H9 (cell line): ENCODE measurements at regions not wholly inside any gene's neighbourhood (a gene's known extent, or its start where the extent isn't known, plus 50 kb on each side); places are given as distances from the start of the nearest gene placed in this dataset.

Source experiments
- DNase-seq: peaks from one replicate; pipeline ENCODE4 v3.0.0-alpha.2; 2017
- H2AFZ ChIP-seq: one replicate; pipeline ENCODE4 v1.6.1; 2013; ENCODE audit warnings: mild to moderate bottlenecking, low read length, control low read depth, moderate library complexity
- H2AK5ac ChIP-seq: 2 replicates; pipeline ENCODE4 v1.6.1; 2013; ENCODE audit warnings: low read length, control low read depth, mixed read lengths; ENCODE audit not compliant: insufficient read length
- H2BK120ac ChIP-seq: one replicate; pipeline ENCODE4 v1.6.1; 2013; ENCODE audit warnings: low read depth, mild to moderate bottlenecking, low read length, control low read depth, inconsistent platforms; ENCODE audit not compliant: poor library complexity, severe bottlenecking
- H2BK12ac ChIP-seq: 2 replicates; pipeline ENCODE4 v1.6.1; 2013; ENCODE audit warnings: low read length, control low read depth, mixed read lengths, low read depth; ENCODE audit not compliant: insufficient read length
- H2BK15ac ChIP-seq: 2 replicates; pipeline ENCODE4 v1.6.1; 2013; ENCODE audit warnings: low read depth, low read length, control low read depth
- H2BK20ac ChIP-seq: one replicate; pipeline ENCODE4 v1.6.1; 2013; ENCODE audit warnings: low read depth, mild to moderate bottlenecking, low read length, control low read depth, inconsistent platforms; ENCODE audit not compliant: poor library complexity, severe bottlenecking
- H2BK5ac ChIP-seq: 2 replicates; pipeline ENCODE4 v1.6.1; 2013; ENCODE audit warnings: low read length, control low read depth, mixed read lengths; ENCODE audit not compliant: insufficient read length
- H3K14ac ChIP-seq: 2 replicates; pipeline ENCODE4 v1.6.1; 2013; ENCODE audit warnings: low read length, control low read depth; ENCODE audit not compliant: insufficient read depth
- H3K18ac ChIP-seq: 2 replicates; pipeline ENCODE4 v1.6.1; 2013; ENCODE audit warnings: low read depth, mild to moderate bottlenecking, mixed read lengths, low read length, control low read depth; ENCODE audit not compliant: insufficient read length
- H3K23ac ChIP-seq: 2 replicates; pipeline ENCODE4 v1.6.1; 2013; ENCODE audit warnings: low read length, control low read depth, mixed read lengths, low read depth; ENCODE audit not compliant: insufficient read length
- H3K23me2 ChIP-seq: 2 replicates; pipeline ENCODE4 v1.6.1; 2013; ENCODE audit warnings: low read depth, mild to moderate bottlenecking, mixed read lengths, low read length, control low read depth; ENCODE audit not compliant: insufficient read length, poor library complexity, severe bottlenecking
- H3K27ac ChIP-seq: 2 replicates; pipeline ENCODE4 v1.5.1; 2013; ENCODE audit warnings: low read length, control low read depth, mixed read lengths, low read depth; ENCODE audit not compliant: insufficient read length
- H3K27me3 ChIP-seq: 2 replicates; pipeline ENCODE4 v1.6.1; 2013; ENCODE audit warnings: low read length, control low read depth, inconsistent platforms; ENCODE audit not compliant: insufficient read depth
- H3K4ac ChIP-seq: 2 replicates; pipeline ENCODE4 v1.6.1; 2013; ENCODE audit warnings: low read depth, mild to moderate bottlenecking, control low read depth, inconsistent platforms, low read length, moderate library complexity
- H3K4me1 ChIP-seq: 2 replicates; pipeline ENCODE4 v1.6.1; 2013; ENCODE audit warnings: low read length, control low read depth, inconsistent platforms; ENCODE audit not compliant: insufficient read depth
- H3K4me2 ChIP-seq: 2 replicates; pipeline ENCODE4 v1.6.1; 2013; ENCODE audit warnings: low read length, control low read depth, mixed read lengths; ENCODE audit not compliant: insufficient read length, insufficient read depth
- H3K56ac ChIP-seq: 2 replicates; pipeline ENCODE4 v1.6.1; 2013; ENCODE audit warnings: low read depth, mild to moderate bottlenecking, mixed read lengths, low read length, control low read depth; ENCODE audit not compliant: insufficient read length
- H3K79me1 ChIP-seq: 2 replicates; pipeline ENCODE4 v1.6.1; 2013; ENCODE audit warnings: low read depth, mild to moderate bottlenecking, moderate library complexity, low read length, control low read depth, inconsistent platforms; ENCODE audit not compliant: insufficient read depth, poor library complexity, severe bottlenecking
- H3K79me2 ChIP-seq: 2 replicates; pipeline ENCODE4 v1.6.1; 2013; ENCODE audit warnings: low read length, control low read depth, inconsistent platforms; ENCODE audit not compliant: insufficient read depth
- H3K9ac ChIP-seq: 2 replicates; pipeline ENCODE4 v1.6.1; 2013; ENCODE audit warnings: low read length, control low read depth, mixed read lengths; ENCODE audit not compliant: insufficient read length; ENCODE audit errors: extremely low read depth
- H3K9me3 ChIP-seq: one replicate; pipeline ENCODE4 v1.6.1; 2013; ENCODE audit warnings: low read depth, low read length, inconsistent platforms; ENCODE audit not compliant: control insufficient read depth
- H3T11ph ChIP-seq: one replicate; pipeline ENCODE4 v1.6.1; 2013; ENCODE audit warnings: mild to moderate bottlenecking, low read length, control low read depth, inconsistent platforms
- H4K20me1 ChIP-seq: one replicate; pipeline ENCODE4 v1.6.1; 2013; ENCODE audit not compliant: control insufficient read depth, insufficient read length, insufficient read depth
- H4K5ac ChIP-seq: 2 replicates; pipeline ENCODE4 v1.6.1; 2013; ENCODE audit warnings: low read depth, mild to moderate bottlenecking, mixed read lengths, low read length, control low read depth; ENCODE audit not compliant: insufficient read length
- H4K8ac ChIP-seq: replicated peaks from 2 replicates; pipeline ENCODE4 v1.6.1; 2013; ENCODE audit warnings: low read length, control low read depth, mixed read lengths, low read depth; ENCODE audit not compliant: insufficient read length
- H4K91ac ChIP-seq: 2 replicates; pipeline ENCODE4 v1.6.1; 2013; ENCODE audit warnings: low read depth, mild to moderate bottlenecking, moderate library complexity, mixed read lengths, low read length, control low read depth; ENCODE audit not compliant: insufficient read length
- H3K27ac Mint-ChIP-seq, 3 experiments: 2 replicates in 2 of 3; 3 replicates in 1 of 3; pipeline ENCODE4 v1.8.0; 2020 to 2021; ENCODE audit warnings: mixed read lengths in 3 of 3, mild to moderate bottlenecking in 1 of 3, moderate library complexity in 1 of 3
- H3K27me3 Mint-ChIP-seq: 2 replicates; pipeline ENCODE4 v1.8.0; 2021; ENCODE audit warnings: low read depth, mild to moderate bottlenecking, moderate library complexity, mixed read lengths
- H3K36me3 Mint-ChIP-seq, 3 experiments: 2 replicates in 2 of 3; 3 replicates in 1 of 3; pipeline ENCODE4 v1.8.0; 2020 to 2021; ENCODE audit warnings: low read depth in 3 of 3, mixed read lengths in 3 of 3; ENCODE audit not compliant: insufficient read depth in 1 of 3
- H3K4me1 Mint-ChIP-seq, 2 experiments: 2 replicates each; pipeline ENCODE4 v1.8.0; 2020; ENCODE audit warnings: mixed read lengths in 2 of 2
- H3K4me3 Mint-ChIP-seq, 2 experiments: 2 replicates in 1 of 2; 3 replicates in 1 of 2; pipeline ENCODE4 v1.8.0; 2020 to 2021; ENCODE audit warnings: mild to moderate bottlenecking in 2 of 2, mixed read lengths in 2 of 2, moderate library complexity in 1 of 2
- H3K9me3 Mint-ChIP-seq, 2 experiments: 2 replicates in 1 of 2; 3 replicates in 1 of 2; pipeline ENCODE4 v1.8.0; 2020; ENCODE audit warnings: mild to moderate bottlenecking in 2 of 2, mixed read lengths in 2 of 2, moderate library complexity in 1 of 2
- WGBS: extraction: QIAGEN DNeasy Blood & Tissue Kit; methylation state at CpG from one replicate; pipeline ENCODE4 v1.1.7; 2013; ENCODE audit warnings: missing lambda C conversion rate, low lambda C conversion rate, mixed read lengths; ENCODE audit not compliant: insufficient read length; ENCODE audit errors: extremely low coverage; 5-methylcytosine and 5-hydroxymethylcytosine counted together
- TF ChIP-seq, protein P1 (sequence below): fragments of 200-600 bp; sonication (generic); conservative IDR thresholded peaks from 3 replicates; pipeline ENCODE4 v1.8.0; 2021; ENCODE audit warnings: antibody characterized with exemption, mild to moderate bottlenecking

DNA sequence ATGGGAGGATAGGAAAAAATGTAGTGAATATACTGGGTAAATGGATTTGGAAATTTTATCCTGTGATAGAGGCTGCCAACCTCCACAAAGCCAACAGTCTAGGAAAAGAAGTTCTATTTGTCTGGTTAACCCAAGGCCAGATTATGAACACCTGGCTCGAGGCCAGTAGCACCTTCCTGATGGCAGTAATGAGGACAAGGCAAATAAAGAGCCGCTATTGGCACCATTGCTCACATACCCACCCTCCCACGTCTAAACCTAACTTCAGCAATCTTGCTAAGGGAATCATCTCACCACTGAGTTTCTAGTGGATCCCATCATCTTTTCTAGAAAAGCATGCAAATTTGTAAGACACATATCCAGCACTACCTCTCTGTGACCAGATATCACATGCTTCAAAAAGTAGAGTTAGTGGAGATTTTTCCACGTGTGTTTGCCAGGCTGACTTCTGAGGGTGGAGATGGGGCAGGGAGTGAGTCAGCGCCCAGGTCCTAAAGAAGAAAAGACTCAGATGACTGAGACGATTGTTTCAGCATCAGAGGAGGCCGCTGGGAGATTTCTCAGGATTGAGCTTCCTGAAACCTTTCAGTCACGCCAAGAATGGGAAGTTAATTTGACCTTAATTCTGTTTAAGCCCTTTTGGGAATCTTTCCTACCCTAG is 362.9 kb downstream of the EMP1 start:
- no peak overlapping the region for H3K14ac ChIP-seq

More for the DNA sequence above, 362.9 kb downstream of the EMP1 start:
- H3K4me2 ChIP-seq: no peak overlapping the region
- H3K27me3 Mint-ChIP-seq: peaks cover 3% of the 10 kb centered on the region; the same call in 1 of the 2 replicates
- H3K4ac ChIP-seq: no peak overlapping the region
- H3K36me3 Mint-ChIP-seq: peaks cover 0 to 12% (median 10%) of the 10 kb centered on the region in 3 experiments; a peak in 6 of 7 replicates
- H4K20me1 ChIP-seq: no peaks in the 10 kb centered on the region
- no peak overlapping the region for H3K9ac ChIP-seq
- H3K27ac ChIP-seq: no peak overlapping the region
- no peaks in the 10 kb centered on the region for H3K4me1 Mint-ChIP-seq
- no peak for DNase-seq
- no peak overlapping the region for H4K5ac ChIP-seq
- no peak overlapping the region for H3K23ac ChIP-seq
- no peak overlapping the region for H3T11ph ChIP-seq
- no peak overlapping the region for H2AFZ ChIP-seq
- H2BK15ac ChIP-seq: no peak overlapping the region
- H3K9me3 ChIP-seq: no peaks in the 10 kb centered on the region
- H3K56ac ChIP-seq: no peak overlapping the region
- H2BK120ac ChIP-seq: no peak overlapping the region
- H3K79me2 ChIP-seq: no peaks in the 10 kb centered on the region
- no peaks in the 10 kb centered on the region for H3K23me2 ChIP-seq
- H3K4me1 ChIP-seq: no peaks in the 10 kb centered on the region
- H2AK5ac ChIP-seq: no peak overlapping the region
- TF ChIP-seq, protein P1, sequence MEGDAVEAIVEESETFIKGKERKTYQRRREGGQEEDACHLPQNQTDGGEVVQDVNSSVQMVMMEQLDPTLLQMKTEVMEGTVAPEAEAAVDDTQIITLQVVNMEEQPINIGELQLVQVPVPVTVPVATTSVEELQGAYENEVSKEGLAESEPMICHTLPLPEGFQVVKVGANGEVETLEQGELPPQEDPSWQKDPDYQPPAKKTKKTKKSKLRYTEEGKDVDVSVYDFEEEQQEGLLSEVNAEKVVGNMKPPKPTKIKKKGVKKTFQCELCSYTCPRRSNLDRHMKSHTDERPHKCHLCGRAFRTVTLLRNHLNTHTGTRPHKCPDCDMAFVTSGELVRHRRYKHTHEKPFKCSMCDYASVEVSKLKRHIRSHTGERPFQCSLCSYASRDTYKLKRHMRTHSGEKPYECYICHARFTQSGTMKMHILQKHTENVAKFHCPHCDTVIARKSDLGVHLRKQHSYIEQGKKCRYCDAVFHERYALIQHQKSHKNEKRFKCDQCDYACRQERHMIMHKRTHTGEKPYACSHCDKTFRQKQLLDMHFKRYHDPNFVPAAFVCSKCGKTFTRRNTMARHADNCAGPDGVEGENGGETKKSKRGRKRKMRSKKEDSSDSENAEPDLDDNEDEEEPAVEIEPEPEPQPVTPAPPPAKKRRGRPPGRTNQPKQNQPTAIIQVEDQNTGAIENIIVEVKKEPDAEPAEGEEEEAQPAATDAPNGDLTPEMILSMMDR: no peak
- H4K91ac ChIP-seq: no peak overlapping the region
- no peaks in the 10 kb centered on the region for H3K27me3 ChIP-seq
- no peak overlapping the region for H3K27ac Mint-ChIP-seq
- no peak overlapping the region for H3K4me3 Mint-ChIP-seq
- no peaks in the 10 kb centered on the region; a peak in 1 of 5 replicates for H3K9me3 Mint-ChIP-seq
- H4K8ac ChIP-seq: no peak overlapping the region
- WGBS: no CpG with 5 or more reads among the region's 8 CpGs
- no peak overlapping the region for H2BK5ac ChIP-seq
- H2BK12ac ChIP-seq: no peak overlapping the region
- H3K18ac ChIP-seq: no peak overlapping the region
- H2BK20ac ChIP-seq: no peak overlapping the region
- no peaks in the 10 kb centered on the region for H3K79me1 ChIP-seq
